Kidney glomerular epithelial cell (primary cell): ENCODE measurements at regions not wholly inside any gene's neighbourhood (a gene's known extent, or its start where the extent isn't known, plus 50 kb on each side); places are given as distances from the start of the nearest gene placed in this dataset.
"Not testable (repeated sequence)": the region's sequence is repeated elsewhere in the genome, so short reads cannot be mapped to it uniquely, and the experiment has no call there.

Experiments used
- DNase-seq: peaks from one replicate; lab custom pipeline; 2025; lab: John Stamatoyannopoulos, UW

DNA sequence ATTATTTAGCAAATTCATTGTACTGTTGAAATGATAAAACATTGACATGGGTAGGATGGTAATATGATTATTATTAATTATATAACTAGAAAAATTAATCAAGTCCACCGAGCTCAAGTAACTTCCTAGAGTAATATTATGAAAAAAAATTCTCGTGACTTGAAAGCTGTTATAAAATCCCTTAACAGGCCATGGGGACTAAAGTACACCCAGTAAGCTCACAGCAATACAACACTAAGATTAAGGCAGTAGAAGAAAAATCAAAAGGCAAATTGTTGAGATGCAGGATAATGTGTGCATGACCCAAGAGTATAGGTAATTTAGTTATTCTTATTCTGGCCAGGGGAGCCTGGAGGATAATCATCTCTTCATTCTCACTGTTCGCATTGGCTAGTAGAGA, 162.6 kb upstream of the LRIG3 start:
- no peak for DNase-seq

- no peak for DNase-seq
These were observed 159.8 kb upstream of the LRIG3 start for GRCh38 chr12:59080101-59080500.

- DNase-seq = no peak
These were observed 159.2 kb upstream of the LRIG3 start for GRCh38 chr12:59079472-59079871.

DNA sequence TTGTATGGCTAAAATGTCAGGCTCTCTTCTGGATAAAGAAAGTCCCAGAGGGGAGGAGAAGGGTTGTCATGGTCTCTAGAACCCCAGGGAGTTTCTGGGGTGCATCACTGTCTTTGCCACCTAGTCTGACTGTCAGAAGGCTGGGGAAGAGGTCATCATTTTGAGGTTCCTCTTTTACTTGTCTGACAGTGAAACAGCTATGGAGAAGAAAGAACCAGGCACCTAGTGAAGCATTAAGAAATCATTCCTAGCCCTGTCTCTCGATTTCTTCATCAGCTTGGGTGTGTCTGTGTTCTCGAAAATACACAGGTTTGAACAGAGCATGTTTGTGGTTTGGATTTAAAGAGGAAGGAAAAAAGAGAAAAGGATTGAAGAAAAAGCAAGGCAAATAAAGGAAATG, 158.7 kb upstream of the LRIG3 start:
- DNase-seq = no peak

GRCh38 chr12:59077575-59078426, 157.5 kb upstream of the LRIG3 start:
- DNase-seq = no peak

DNA sequence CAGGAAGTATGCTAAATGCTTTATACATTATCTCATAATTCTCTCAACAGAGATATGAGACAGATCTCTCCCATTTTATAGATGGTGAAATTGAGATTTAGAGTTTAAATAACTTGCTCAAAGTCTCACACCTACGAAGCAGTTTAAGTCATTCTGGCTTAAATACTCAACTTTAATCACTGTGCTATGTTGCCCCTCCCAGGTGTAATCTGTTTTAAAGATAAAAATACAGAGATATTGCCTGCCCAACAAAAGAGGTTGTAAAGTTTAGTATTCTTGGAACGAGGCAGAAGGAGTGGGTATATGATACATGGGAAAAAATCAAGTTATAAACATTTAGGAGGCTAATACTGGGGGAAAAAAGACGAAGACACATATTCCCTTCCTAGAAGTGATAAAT, 156.8 kb upstream of the LRIG3 start:
- DNase-seq = no peak

GRCh38 chr12:59076622-59077021, 156.3 kb upstream of the LRIG3 start:
- DNase-seq = no peak

GRCh38 chr12:59075968-59076490, 155.7 kb upstream of the LRIG3 start:
- DNase-seq = no peak

- no peak for DNase-seq
These were observed 154.8 kb upstream of the LRIG3 start for GRCh38 chr12:59075141-59075540.

DNA sequence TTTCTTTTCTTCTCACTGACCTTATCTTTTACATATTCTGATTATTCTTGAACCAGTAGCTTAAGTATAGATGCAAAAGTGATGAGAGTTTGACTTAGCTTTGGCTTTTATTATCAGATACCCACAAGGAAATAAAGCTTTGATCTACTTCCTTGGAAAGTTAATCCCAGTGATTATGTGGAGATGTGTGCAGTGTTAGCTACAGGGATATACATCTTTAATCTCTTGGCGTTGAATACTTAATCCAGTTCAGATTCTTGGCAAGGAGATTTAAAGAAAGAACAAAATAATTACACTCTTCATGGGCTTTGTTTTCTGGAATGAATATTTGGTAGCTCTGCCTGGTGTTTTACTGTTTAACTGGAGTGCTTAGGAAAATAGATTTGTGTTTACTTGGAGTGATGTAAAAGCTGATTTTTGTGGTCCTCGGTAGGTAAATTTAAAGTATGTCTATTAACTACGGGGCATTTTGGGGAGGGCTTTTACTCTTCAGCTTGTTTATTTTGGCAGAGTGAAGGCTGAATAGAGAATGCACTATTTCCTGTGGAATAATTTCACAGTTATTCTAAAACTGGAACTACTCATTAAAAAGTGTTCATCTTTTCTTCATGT, 150.1 kb upstream of the LRIG3 start:
- peak; percentile 33 for DNase-seq

GRCh38 chr12:59069516-59069915, 149.2 kb upstream of the LRIG3 start:
- DNase-seq = no peak

- DNase-seq = no peak
These were observed 148.1 kb upstream of the LRIG3 start for GRCh38 chr12:59068436-59068835.

DNA sequence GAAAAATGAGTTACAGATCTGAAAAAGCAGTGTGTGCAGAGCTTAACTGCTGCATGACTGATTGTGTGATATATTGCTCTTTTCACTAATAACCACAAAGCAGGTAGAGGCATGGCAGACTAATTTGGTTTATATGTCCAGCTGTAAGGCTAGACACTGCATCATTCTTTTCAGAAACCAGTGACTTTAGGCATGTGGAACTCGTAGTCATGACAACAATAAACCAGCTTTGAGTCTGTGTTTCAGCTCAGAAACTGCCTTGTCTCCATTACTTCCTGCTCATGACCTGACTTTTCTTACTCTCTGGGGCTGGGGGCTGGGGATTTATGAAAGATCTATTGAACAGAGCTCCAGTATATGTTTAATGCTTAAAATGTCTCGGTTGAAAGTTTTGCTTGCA, 146.8 kb upstream of the LRIG3 start:
- peak; percentile 95 for DNase-seq

DNA sequence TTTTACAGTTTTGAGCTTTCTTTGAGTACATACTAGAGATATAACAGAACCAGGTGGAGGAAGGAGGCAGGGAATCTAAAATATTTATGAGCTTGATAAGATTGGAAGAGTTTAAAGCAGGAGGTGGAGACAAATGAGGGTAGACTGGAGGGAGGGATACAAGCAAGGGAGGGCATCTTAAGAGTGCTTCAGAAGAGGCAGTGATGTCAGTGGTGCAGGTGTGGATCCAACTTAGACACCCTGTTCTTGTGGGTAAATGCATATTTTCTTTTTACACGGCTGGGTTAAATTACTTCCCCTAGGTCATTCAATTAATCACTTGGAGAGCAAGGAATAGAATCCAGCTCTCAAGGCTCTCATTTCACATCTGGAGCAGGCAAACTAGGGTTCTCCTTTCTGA, 146.1 kb upstream of the LRIG3 start:
- DNase-seq = no peak

DNA sequence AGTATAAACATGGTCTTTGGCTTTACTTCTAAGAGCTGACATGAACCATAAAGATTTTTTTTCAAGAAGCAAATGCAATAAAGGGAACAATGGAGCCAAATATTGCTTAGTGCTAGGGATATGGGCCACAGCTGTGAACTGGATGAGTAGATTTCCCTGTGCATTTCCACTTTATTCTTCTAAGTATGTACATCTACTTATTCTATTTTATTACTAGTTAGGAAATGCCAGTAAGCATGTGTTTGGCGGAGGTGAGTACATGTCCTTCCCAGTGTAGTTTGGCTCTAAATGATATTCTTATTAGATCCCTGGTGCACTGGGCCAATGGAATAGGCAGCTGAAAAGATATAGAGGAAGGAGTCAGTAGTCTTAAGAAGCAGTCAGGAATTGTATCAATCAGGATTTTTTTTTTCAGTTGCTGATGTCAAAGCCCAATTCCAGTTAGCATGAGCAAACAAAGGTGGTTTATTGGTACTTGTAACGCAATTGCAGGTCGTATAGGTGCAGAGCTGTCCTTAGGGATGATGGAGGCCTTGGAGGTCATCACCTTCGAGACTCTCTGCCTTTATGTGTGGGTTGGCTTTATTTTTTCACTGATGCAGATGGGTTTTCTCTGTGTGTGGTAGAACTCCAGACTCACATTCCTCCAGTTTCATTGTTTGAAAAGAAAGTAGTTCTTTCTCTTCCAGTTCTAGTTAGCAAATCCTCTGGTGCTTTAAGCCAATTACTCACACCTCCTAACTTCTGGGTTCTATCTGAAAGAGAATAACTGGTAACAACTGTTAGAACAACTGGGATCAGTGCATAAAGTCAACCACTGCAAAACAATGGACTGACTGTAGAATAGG, 139.0 kb upstream of the LRIG3 start:
- DNase-seq = no peak

- DNase-seq = no peak
These were observed 136.7 kb upstream of the LRIG3 start for GRCh38 chr12:59056966-59057365.

DNA sequence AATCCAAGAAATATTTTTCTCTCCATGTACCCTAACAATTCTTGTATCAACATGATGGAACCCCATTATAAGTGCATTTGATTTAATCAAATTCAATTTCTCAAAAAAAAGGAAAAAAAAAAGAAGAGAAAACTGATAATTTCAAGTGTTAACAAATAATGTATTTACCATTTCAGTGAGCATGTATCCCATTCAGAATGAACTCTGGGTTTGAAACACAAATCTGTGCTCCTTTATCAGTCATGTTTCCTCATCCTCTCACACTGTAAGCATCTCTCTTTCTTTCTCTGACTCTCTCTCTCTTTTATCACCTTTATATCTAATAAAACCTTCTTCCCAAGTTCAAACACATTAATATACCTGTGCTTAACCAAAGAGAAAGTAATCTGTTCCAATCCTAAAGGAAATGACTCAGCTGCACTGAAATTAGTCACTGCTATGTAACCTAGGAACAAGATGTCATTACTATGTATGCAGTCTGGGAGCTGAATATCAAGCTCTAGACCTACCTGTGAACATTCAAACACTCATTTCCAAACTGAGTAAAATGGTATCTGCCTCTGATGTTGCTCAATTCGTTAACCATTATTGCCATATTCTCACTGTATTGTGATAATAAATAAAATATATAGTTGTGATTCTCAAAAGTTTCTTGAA, 135.0 kb upstream of the LRIG3 start:
- DNase-seq = peak; percentile 83

- not testable (repeated sequence) for DNase-seq
These were observed 133.1 kb upstream of the LRIG3 start for GRCh38 chr12:59053266-59053899.

- DNase-seq = no peak
These were observed 126.6 kb upstream of the LRIG3 start for GRCh38 chr12:59046763-59047534.

GRCh38 chr12:59044791-59045190, 124.5 kb upstream of the LRIG3 start:
- DNase-seq = no peak
